NCI-H2029 (cell line): ENCODE measurements at regions not wholly inside any gene's neighbourhood (a gene's known extent, or its start where the extent isn't known, plus 50 kb on each side); places are given as distances from the start of the nearest gene placed in this dataset.
"Not testable (repeated sequence)": the region's sequence is repeated elsewhere in the genome, so short reads cannot be mapped to it uniquely, and the experiment has no call there.

Experiments used
- DNase-seq: peaks from one replicate; lab custom pipeline; 2025; lab: John Stamatoyannopoulos, UW

GRCh38 chr10:57959318-57960006, 308.2 kb downstream of the IPMK start:
- DNase-seq = no peak

GRCh38 chr10:57955076-57955475, 312.6 kb downstream of the IPMK start:
- DNase-seq = no peak

- DNase-seq = no peak
Observed at GRCh38 chr10:57952741-57953140, 315.0 kb downstream of the IPMK start.

- no peak for DNase-seq
Observed at GRCh38 chr10:57950442-57950974, 317.2 kb downstream of the IPMK start.

- no peak for DNase-seq
Observed at GRCh38 chr10:57948796-57949195, 318.9 kb downstream of the IPMK start.

GRCh38 chr10:57946833-57947232, 320.9 kb downstream of the IPMK start:
- no peak for DNase-seq

DNA sequence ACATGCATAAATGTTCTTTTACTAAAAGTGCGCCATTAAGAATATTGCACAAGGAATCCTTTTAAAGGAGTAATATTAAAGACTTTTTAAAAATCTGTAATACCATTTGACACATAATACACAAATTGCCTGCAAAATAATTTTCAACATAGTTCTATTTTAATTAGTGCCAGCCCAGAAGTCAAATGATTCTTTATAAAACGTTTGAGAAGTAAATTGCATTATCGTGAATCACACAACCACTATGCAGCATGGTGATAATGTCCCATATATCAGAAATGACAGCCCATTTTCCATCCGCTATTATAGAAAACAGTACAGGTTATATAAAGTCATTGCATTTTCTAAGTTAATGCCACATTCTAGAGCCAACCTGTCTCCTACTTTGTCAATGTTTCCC, 324.0 kb downstream of the IPMK start:
- no peak for DNase-seq

GRCh38 chr10:57925045-57925444, 342.6 kb downstream of the IPMK start:
- DNase-seq = peak; percentile 2

DNA sequence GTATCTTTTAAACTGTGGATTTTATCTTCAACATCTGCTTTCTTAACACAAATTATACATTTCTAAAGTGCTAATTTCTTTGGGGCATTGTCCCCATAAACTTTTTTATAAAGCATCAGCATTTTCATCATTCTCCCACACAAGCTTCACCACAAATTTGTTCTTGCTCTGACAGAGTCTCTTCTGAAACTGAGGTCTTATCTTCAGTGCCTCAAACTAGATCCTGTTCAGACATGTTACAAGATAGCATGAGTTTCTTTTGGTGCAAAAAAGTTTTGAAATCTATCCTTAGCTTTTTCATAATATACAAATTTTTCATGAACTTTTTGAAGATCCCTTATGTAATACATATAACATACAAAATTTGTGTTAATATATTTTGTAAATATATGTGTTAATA, 346.6 kb downstream of the IPMK start:
- DNase-seq = no peak

DNA sequence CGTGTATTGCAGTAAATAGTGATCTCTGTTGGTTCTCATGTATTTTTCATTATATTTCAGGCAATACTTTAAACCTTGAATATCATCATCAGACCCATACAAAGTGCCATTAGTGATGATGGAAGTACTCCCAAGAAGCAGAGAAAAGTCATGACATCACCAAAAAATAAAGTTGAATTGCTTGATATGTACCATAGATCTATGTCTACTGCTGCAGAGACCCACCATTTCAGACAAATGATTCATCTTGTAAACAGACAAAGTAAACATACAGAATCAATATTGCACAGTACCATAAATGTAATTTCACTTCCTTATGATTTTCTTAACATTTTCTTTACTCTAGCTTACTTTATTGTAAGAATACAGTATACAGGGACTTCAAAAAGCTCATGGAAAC, 347.8 kb downstream of the IPMK start:
- DNase-seq = no peak

DNA sequence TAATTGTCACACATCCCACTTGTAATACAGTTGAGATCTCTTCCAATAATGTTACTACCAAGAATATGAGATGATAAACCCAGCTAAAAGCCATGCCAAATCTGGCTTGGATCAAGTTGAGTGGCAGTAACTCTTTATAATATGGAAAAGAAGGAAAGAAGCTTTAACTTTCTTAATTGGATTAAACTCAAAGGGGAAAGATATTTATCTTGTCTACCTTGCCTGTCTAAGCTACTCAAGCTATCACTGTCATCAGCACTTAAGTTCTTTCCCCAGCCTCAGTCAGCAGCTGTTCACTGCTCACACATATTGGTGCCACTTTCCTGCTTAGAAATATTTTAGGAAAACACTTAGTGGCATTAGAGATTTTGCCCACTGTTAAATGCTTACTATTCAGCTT, 350.7 kb downstream of the IPMK start:
- DNase-seq = no peak

DNA sequence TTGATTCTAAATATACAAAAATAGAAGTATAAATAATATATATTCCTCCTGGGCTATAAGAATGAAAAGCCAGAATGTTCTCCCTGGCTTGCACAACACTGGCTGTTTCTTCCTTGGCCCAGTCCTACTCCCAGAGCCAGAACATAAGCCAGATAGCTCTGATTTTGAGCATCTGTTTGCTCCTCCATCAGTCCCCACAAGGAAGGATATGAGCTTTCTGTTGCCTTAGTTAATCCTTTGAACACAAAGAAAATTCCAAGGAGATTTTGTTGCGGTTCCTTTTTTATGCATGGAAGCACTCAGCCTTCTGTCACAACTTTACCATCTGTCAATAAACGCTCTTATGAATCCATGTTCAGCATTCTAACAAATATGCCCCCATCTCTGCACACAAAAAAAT, 361.8 kb downstream of the IPMK start:
- DNase-seq = no peak

- DNase-seq = no peak
Observed at GRCh38 chr10:57905010-57905409, 362.7 kb downstream of the IPMK start.

DNA sequence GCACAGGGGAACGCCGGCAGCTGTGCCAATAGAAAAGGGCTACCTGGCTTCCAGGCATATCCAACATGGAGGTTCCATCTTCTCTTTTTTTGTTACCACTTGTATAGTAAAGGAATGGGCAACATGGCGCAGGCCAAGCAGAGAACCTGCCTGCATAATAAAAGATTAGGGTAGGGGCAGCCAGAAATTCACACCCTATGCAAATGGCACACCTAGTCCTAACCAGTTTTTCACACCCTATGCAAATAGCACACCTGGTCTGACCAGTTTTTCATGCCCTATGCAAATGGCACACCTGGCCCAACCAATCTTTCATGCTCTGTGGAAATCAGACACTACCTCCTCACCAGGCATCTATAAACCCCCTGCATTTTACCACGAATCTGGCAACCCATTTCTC, 369.5 kb downstream of the IPMK start:
- DNase-seq = no peak

DNA sequence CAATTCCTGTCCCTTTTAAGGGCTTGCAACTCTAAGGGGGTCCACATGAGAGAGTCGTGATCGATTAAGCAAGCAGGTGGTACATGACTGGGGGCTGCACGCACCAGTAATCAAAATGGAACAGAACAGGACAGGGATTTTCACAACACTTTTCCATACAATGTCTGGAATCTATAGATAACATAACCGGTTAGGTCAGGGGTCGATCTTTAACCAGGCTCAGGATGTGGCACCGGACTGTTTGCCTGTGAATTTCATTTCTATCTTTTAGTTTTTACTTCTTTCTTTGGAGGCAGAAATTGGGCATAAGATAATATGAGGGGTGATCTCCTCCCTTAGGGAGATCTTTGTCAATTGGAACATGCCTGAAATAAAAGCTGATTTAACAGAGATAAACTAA, 370.1 kb downstream of the IPMK start:
- no peak for DNase-seq

DNA sequence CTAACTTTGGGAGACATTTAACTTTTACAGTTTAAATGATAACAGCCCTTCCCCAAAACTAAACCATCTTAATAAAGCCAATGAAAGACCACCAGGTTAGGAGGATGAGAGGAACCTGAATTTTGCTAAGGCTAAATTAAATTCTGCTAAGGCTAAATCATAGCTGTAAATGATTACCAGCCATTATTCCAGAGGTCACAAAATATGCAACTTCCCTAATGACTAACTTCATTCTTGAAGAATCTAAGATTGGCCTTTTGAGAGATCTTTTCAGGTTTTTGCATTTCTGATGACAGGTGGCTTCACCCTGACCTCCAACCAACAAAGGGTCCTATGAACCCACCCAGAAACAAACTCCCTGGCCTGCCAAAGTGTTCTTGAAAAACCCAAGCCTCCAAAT, 373.3 kb downstream of the IPMK start:
- DNase-seq = no peak

- no peak for DNase-seq
Observed at GRCh38 chr10:57891201-57892006, 376.3 kb downstream of the IPMK start.

- DNase-seq = no peak
Observed at GRCh38 chr10:57890691-57891090, 377.0 kb downstream of the IPMK start.

DNA sequence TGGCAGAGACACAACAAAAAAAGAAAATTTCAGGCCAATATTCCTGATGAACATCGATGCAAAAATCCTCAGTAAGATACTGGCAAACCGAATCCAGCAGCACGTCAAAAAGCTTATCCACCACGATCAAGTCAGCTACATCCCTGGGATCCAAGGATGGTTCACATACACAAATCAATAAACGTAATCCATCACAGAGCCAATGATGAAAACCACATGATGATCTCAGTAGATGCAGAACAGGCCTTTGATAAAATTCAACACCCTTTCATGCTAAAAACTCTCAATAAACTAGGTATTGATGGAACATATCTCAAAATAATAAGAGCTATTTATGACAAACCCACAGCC, 382.1 kb downstream of the IPMK start:
- DNase-seq = not testable (repeated sequence)

DNA sequence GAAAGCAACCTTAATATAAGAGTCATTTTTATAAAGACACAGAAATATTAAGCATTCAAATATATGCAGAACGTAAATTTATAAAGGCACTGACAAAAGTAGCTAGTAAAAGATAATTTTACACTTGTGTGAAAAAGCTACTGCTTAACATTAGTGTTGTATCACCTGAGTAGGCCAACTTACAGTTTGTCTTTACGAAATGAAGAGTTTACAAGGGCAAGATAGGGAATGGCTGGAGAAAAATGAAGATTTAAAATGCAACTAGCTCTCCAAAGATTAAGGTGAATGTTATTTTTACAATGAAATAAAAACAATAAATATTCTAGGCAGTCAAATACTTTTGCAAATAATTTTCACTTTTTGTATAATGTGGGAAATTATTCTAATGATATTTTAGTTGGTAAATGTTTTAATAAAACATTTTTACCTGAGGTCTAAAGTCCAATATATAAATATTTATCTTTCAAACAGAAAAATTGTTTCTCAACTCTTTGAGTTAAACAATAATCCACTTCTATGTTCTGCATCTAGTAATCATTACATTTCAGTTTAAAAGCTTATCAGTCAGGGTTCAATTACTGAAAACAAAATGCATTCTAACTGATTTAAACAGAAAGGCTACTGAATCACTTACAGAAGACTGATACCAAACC, 382.6 kb downstream of the IPMK start:
- no peak for DNase-seq

- DNase-seq = no peak
Observed at GRCh38 chr10:57884407-57884806, 383.3 kb downstream of the IPMK start.

DNA sequence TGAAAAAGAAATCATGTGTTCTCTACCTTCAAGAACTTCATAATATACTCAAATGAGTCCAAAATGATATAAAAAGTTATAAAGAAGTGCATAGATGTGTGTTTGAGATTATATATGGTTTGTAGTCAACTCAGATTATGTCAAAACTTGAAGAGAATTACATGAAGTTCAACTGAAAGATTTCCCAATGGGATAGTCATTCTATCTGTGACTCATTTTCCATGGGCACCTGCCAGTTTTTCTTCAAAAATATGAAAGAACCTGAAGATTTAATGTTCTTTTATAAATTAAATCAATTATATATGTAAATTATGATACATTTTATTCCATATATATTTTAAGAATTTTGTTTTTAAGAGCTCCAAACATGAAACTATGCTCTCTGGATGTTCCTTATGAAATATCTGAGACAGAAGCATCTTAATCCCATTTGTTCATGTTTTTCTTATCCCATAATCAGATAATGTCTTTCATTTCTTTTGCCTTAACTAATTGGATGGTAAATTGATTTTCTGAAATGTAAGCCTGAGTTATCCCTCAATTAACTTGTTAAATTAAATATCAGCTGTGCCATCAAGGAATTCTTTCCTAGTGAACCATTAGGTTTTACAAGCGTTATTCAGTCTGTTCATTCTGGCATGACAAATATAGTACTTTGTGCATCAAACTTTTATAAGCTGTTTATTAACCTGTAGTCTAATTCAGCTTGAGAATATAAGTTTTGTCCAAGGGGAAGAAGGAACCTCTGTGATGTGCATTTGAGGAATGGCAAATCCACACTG, 387.1 kb downstream of the IPMK start:
- DNase-seq = no peak
